ENCODE measurements at regions not wholly inside any gene's neighbourhood (a gene's known extent, or its start where the extent isn't known, plus 50 kb on each side); places are given as distances from the start of the nearest gene placed in this dataset.

DNA sequence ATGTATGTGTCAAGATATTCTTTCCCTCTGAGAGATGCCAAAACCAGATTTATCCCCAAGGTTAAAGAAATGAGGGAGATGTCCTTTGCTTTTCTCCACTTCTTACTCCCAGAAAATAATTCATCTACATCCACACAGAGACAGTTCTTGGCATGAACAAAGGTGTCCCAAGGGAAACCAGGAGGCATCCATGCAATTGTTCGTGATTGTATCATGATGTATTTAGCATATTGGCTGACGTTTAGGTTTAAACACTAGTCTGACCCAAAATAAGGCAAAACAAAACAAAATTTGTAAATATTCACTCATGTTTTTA lies 223.9 kb downstream of the C7orf25 start:
- Mint-ChIP-seq H3K4me1 (ENCODE audit: low read depth) (no peaks in the 10 kb centered on the region), H3K4me3 (ENCODE audit: low read depth) (no peak overlapping the region), H3K27ac (no peak overlapping the region), H3K27me3 (peaks cover 50% of the 10 kb centered on the region), H3K9me3 (ENCODE audit: low read depth) (peaks cover 4% of the 10 kb centered on the region), H3K36me3 (ENCODE audit: insufficient read depth) (no peaks in the 10 kb centered on the region)
- no peak for TF ChIP-seq CTCF (IDR thresholded peaks at IDR 0.05; ENCODE audit: unreplicated experiment)
- DNase-seq (ENCODE audit: low spot score, unreplicated experiment): no peak

- Mint-ChIP-seq H3K36me3 (ENCODE audit: insufficient read depth) (no peaks in the 10 kb centered on the region), H3K4me3 (ENCODE audit: low read depth) (no peak overlapping the region), H3K9me3 (ENCODE audit: low read depth) (peaks cover 4% of the 10 kb centered on the region), H3K4me1 (ENCODE audit: low read depth) (no peaks in the 10 kb centered on the region), H3K27me3 (peaks cover 45% of the 10 kb centered on the region), H3K27ac (no peak overlapping the region)
- no peak for TF ChIP-seq CTCF (IDR thresholded peaks at IDR 0.05; ENCODE audit: unreplicated experiment)
- no peak for DNase-seq (ENCODE audit: low spot score, unreplicated experiment)
These were observed 224.4 kb downstream of the C7orf25 start for GRCh38 chr7:42687211-42688055.

GRCh38 chr7:42686594-42687156 lies 225.2 kb downstream of the C7orf25 start:
- no peak for DNase-seq (ENCODE audit: low spot score, unreplicated experiment)
- Mint-ChIP-seq H3K27me3 (peaks cover 44% of the 10 kb centered on the region), H3K27ac (no peak overlapping the region), H3K36me3 (ENCODE audit: insufficient read depth) (no peaks in the 10 kb centered on the region), H3K4me1 (ENCODE audit: low read depth) (no peaks in the 10 kb centered on the region), H3K4me3 (ENCODE audit: low read depth) (no peak overlapping the region), H3K9me3 (ENCODE audit: low read depth) (peaks cover 4% of the 10 kb centered on the region)
- TF ChIP-seq CTCF (IDR thresholded peaks at IDR 0.05; ENCODE audit: unreplicated experiment): no peak

DNA sequence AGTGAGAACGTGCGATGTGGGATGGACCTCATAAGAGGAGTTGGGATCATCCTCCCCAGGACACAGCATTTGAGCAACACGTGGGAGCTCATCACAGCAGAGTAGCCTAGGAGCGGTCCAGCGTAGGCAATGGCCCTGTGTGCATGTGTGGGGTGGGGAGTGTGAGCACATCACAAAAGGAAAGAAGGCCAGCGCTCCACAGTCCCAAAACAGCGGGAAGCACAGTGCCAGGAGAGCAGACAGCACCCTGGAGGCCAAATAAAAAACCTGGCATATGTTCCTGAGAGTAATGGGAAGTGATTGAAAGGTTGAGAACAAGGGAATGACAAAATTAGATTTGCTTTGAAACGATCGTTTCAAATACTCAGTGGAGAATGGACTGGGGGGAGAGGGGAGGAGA lies 226.0 kb downstream of the C7orf25 start:
- H3K27me3 Mint-ChIP-seq: peaks cover 44% of the 10 kb centered on the region
- H3K4me1 Mint-ChIP-seq (ENCODE audit: low read depth): no peaks in the 10 kb centered on the region
- no peak for DNase-seq (ENCODE audit: low spot score, unreplicated experiment)
- H3K36me3 Mint-ChIP-seq (ENCODE audit: insufficient read depth): no peaks in the 10 kb centered on the region
- no peak for TF ChIP-seq CTCF (IDR thresholded peaks at IDR 0.05; ENCODE audit: unreplicated experiment)
- H3K27ac Mint-ChIP-seq: no peak overlapping the region
- H3K4me3 Mint-ChIP-seq (ENCODE audit: low read depth): no peak overlapping the region
- peaks cover 4% of the 10 kb centered on the region for H3K9me3 Mint-ChIP-seq (ENCODE audit: low read depth)

DNA sequence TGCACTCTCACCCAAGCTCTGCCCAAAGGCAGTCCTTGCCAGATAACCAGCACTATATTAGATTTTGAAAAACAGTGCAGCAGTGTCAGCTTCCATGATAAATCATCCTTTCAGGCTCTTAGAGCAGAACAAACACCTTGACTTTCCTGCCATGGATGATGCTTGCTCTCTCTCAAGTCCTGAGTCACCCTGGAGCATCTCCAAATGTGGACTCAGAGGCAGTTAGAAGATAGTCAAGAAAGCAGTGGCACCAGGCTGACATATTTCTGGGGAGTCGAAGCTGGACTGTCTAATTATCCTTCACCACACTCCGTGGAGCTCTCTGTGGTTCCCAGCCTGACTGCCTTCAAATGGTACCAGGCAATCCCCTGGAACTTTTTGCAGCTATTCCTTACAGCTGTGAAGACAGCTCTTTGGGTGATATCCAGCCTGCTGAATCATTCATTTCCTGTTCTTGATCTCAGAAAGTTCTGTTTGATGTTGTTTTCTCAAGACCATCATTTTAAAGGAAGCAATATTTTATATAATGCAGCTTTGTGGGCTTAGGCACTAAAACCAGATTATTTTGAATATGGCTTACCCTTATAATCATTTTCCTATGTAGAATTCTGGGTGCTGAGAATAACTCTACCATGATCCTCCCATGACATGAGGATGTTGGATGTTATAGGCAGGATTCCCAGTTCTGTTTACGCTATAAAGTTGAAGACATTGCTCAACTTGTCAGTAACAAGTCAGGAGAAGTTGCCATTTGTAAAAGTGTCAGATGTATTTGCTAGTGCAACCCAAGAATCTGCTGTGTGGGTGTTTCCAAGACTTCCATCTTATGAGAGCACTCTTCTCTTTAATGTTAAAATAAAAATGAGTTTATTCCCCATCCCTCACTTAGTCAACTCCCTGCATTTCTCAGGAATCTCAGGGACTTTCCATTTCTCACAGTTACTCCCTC lies 233.8 kb downstream of the C7orf25 start:
- DNase-seq (ENCODE audit: low spot score, unreplicated experiment): no peak
- Mint-ChIP-seq H3K27ac (no peak overlapping the region), H3K36me3 (ENCODE audit: insufficient read depth) (no peaks in the 10 kb centered on the region), H3K4me1 (ENCODE audit: low read depth) (no peaks in the 10 kb centered on the region), H3K4me3 (ENCODE audit: low read depth) (no peak overlapping the region), H3K27me3 (peaks cover 5% of the 10 kb centered on the region), H3K9me3 (ENCODE audit: low read depth) (peaks cover 10% of the 10 kb centered on the region)
- TF ChIP-seq CTCF (IDR thresholded peaks at IDR 0.05; ENCODE audit: unreplicated experiment): no peak
